Prostate gland (tissue), 2 donors: ENCODE measurements at regions not wholly inside any gene's neighbourhood (a gene's known extent, or its start where the extent isn't known, plus 50 kb on each side); places are given as distances from the start of the nearest gene placed in this dataset.

Source experiments
- POLR2A ChIP-seq: fragments of 450-650 bp; IDR thresholded peaks from one replicate; pipeline ENCODE4 v1.6.1; 2016; ENCODE audit warnings: antibody characterized with exemption, mild to moderate bottlenecking
- POLR2AphosphoS5 ChIP-seq: sonication (generic); formaldehyde crosslinking; IDR thresholded peaks from one replicate; pipeline ENCODE4 v1.6.1; 2017; ENCODE audit warnings: antibody characterized with exemption
- TF ChIP-seq, protein P1 (sequence below), 4 experiments: fragments of 200-600 bp in 2 of 4; fragments of 450-650 bp in 2 of 4; sonication (generic) in 2 of 4; IDR thresholded peaks; 1 replicate in 3 of 4; 2 replicates in 1 of 4; pipeline ENCODE4 v1.5.1; 2016 to 2019; ENCODE audit warnings: antibody characterized with exemption in 4 of 4, mild to moderate bottlenecking in 2 of 4, moderate library complexity in 2 of 4

GRCh38 chr10:25103703-25104102, 71.1 kb upstream of the GPR158 start:
- TF ChIP-seq POLR2A = no peak
- TF ChIP-seq, protein P1, sequence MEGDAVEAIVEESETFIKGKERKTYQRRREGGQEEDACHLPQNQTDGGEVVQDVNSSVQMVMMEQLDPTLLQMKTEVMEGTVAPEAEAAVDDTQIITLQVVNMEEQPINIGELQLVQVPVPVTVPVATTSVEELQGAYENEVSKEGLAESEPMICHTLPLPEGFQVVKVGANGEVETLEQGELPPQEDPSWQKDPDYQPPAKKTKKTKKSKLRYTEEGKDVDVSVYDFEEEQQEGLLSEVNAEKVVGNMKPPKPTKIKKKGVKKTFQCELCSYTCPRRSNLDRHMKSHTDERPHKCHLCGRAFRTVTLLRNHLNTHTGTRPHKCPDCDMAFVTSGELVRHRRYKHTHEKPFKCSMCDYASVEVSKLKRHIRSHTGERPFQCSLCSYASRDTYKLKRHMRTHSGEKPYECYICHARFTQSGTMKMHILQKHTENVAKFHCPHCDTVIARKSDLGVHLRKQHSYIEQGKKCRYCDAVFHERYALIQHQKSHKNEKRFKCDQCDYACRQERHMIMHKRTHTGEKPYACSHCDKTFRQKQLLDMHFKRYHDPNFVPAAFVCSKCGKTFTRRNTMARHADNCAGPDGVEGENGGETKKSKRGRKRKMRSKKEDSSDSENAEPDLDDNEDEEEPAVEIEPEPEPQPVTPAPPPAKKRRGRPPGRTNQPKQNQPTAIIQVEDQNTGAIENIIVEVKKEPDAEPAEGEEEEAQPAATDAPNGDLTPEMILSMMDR (IDR thresholded peaks at IDR 0.05) = no peak
- no peak for TF ChIP-seq POLR2AphosphoS5
